ENCODE measurements at regions not wholly inside any gene's neighbourhood (a gene's known extent, or its start where the extent isn't known, plus 50 kb on each side); places are given as distances from the start of the nearest gene placed in this dataset.

GRCh38 chr6:37085198-37085597 lies 79.7 kb downstream of the FGD2 start:
- no peak for TF ChIP-seq HOXA7 (CRISPR knock-in tag; IDR thresholded peaks at IDR 0.05; ENCODE audit: borderline replicate concordance)
- no peak for TF ChIP-seq MEIS1 (CRISPR knock-in tag; IDR thresholded peaks at IDR 0.05; ENCODE audit: borderline replicate concordance)
- TF ChIP-seq ZNF146 (tag by site-specific recombination; IDR thresholded peaks at IDR 0.05) = no peak
- no peak for TF ChIP-seq YY1 (tag by site-specific recombination; IDR thresholded peaks at IDR 0.05)
- no peak for TF ChIP-seq CTCF (tag by site-specific recombination; IDR thresholded peaks at IDR 0.05)
- TF ChIP-seq SP2 (tag by site-specific recombination; IDR thresholded peaks at IDR 0.05) = no peak
- TF ChIP-seq KLF16 (tag by site-specific recombination; IDR thresholded peaks at IDR 0.05) = no peak
- TF ChIP-seq ZNF785 (tag by site-specific recombination; IDR thresholded peaks at IDR 0.05) = no peak
- no peak for TF ChIP-seq ZNF548 (tag by site-specific recombination; IDR thresholded peaks at IDR 0.05)
- no peak for TF ChIP-seq BCL11A (tag by site-specific recombination; IDR thresholded peaks at IDR 0.05; ENCODE audit: low read depth)
- TF ChIP-seq KLF10 (tag by site-specific recombination; IDR thresholded peaks at IDR 0.05) = no peak
